CD14-positive monocyte (primary cell): ENCODE measurements at regions not wholly inside any gene's neighbourhood (a gene's known extent, or its start where the extent isn't known, plus 50 kb on each side); places are given as distances from the start of the nearest gene placed in this dataset.

ENCODE experiments used
- DNase-seq, 3 donors: peaks; one replicate each; pipeline ENCODE4 v3.0.0-alpha.2; 2011 to 2022
- H2AFZ ChIP-seq: 2 replicates; pipeline ENCODE4 v1.6.0; 2012; ENCODE audit warnings: mild to moderate bottlenecking, low read depth, low read length, inconsistent platforms; ENCODE audit not compliant: insufficient read depth, poor library complexity, severe bottlenecking
- H3K27ac ChIP-seq, 2 donors: 1 replicate in 1 of 2; 2 replicates in 1 of 2; pipeline ENCODE4 v1.5.1; 2012 to 2013; ENCODE audit warnings: low read length in 2 of 2, control low read depth in 1 of 2, inconsistent platforms in 1 of 2, low read depth in 1 of 2, mild to moderate bottlenecking in 1 of 2
- H3K27me3 ChIP-seq, 2 donors: one replicate each; pipeline versions ENCODE4 v1.6.0 to v1.6.1; 2011 to 2013; ENCODE audit warnings: low read length in 2 of 2; ENCODE audit not compliant: control insufficient read depth in 2 of 2, insufficient read depth in 2 of 2
- H3K36me3 ChIP-seq, 2 donors: replicated peaks in 1 of 2; 1 replicate in 1 of 2; 2 replicates in 1 of 2; pipeline versions ENCODE4 v1.5.1 to v1.6.1; 2012 to 2013; ENCODE audit warnings: low read length in 2 of 2, control low read depth in 1 of 2, inconsistent platforms in 1 of 2, mild to moderate bottlenecking in 1 of 2; ENCODE audit not compliant: insufficient read depth in 2 of 2, control insufficient read depth in 1 of 2
- H3K4me1 ChIP-seq, 2 donors: 1 replicate in 1 of 2; 2 replicates in 1 of 2; pipeline versions ENCODE4 v1.5.1 to v1.6.1; 2012 to 2013; ENCODE audit warnings: low read length in 2 of 2, control low read depth in 1 of 2, inconsistent platforms in 1 of 2, mild to moderate bottlenecking in 1 of 2, moderate library complexity in 1 of 2; ENCODE audit not compliant: insufficient read depth in 2 of 2, control insufficient read depth in 1 of 2
- H3K4me2 ChIP-seq: replicated peaks from 2 replicates; pipeline ENCODE3; 2012; ENCODE audit warnings: low read length, moderate library complexity, mild to moderate bottlenecking; ENCODE audit not compliant: poor library complexity, severe bottlenecking; ENCODE audit errors: extremely low read depth
- H3K4me3 ChIP-seq, 3 experiments: fragments of 200-600 bp in 1 of 3; sonication (generic) in 1 of 3; replicated peaks in 1 of 3; 1 replicate in 2 of 3; 2 replicates in 1 of 3; pipeline ENCODE4 v1.5.1; 2011 to 2013; ENCODE audit warnings: low read length in 3 of 3, mild to moderate bottlenecking in 3 of 3, control low read depth in 2 of 3, low read depth in 2 of 3, inconsistent platforms in 1 of 3, moderate library complexity in 1 of 3
- H3K79me2 ChIP-seq: 2 replicates; pipeline ENCODE4 v1.6.0; 2012; ENCODE audit warnings: mild to moderate bottlenecking, control low read depth, inconsistent platforms, low read length, moderate library complexity; ENCODE audit not compliant: insufficient read depth
- H3K9ac ChIP-seq: 2 replicates; pipeline ENCODE4 v1.6.0; 2017; ENCODE audit warnings: low read length, mild to moderate bottlenecking; ENCODE audit not compliant: insufficient read depth, poor library complexity, severe bottlenecking
- H3K9me3 ChIP-seq, 2 donors: replicated peaks in 1 of 2; 1 replicate in 1 of 2; 2 replicates in 1 of 2; pipeline versions ENCODE4 v1.5.1 to v1.6.1; 2012 to 2013; ENCODE audit warnings: low read length in 2 of 2, control low read depth in 1 of 2; ENCODE audit not compliant: control insufficient read depth in 1 of 2, insufficient read depth in 1 of 2
- H4K20me1 ChIP-seq: 2 replicates; pipeline ENCODE4 v1.6.0; 2012; ENCODE audit warnings: mild to moderate bottlenecking, low read length, control low read depth, moderate library complexity; ENCODE audit not compliant: insufficient read depth
- H3K27ac Mint-ChIP-seq, 7 donors: one replicate each; pipeline ENCODE4 v1.8.0; 2020; ENCODE audit warnings: mild to moderate bottlenecking in 7 of 7, mixed read lengths in 7 of 7, moderate library complexity in 6 of 7, inconsistent platforms in 2 of 7
- H3K27me3 Mint-ChIP-seq, 3 donors: one replicate each; pipeline ENCODE4 v1.8.0; 2021 to 2022; ENCODE audit warnings: low read depth in 3 of 3, mild to moderate bottlenecking in 3 of 3, mixed read lengths in 3 of 3, moderate library complexity in 3 of 3, inconsistent platforms in 1 of 3
- H3K36me3 Mint-ChIP-seq, 2 donors: one replicate each; pipeline ENCODE4 v1.8.0; 2020; ENCODE audit warnings: mixed read lengths in 2 of 2, inconsistent platforms in 1 of 2, mild to moderate bottlenecking in 1 of 2
- H3K4me1 Mint-ChIP-seq: one replicate; pipeline ENCODE4 v1.8.0; 2020; ENCODE audit warnings: mild to moderate bottlenecking, mixed read lengths
- H3K4me3 Mint-ChIP-seq, 2 donors: one replicate each; pipeline ENCODE4 v1.8.0; 2020; ENCODE audit warnings: mild to moderate bottlenecking in 2 of 2, mixed read lengths in 2 of 2, moderate library complexity in 1 of 2
- H3K9me3 Mint-ChIP-seq, 7 donors: one replicate each; pipeline ENCODE4 v1.8.0; 2020 to 2022; ENCODE audit warnings: mixed read lengths in 7 of 7, mild to moderate bottlenecking in 6 of 7, moderate library complexity in 6 of 7, inconsistent platforms in 2 of 7
- CTCF ChIP-seq: fragments of 200-600 bp; IDR thresholded peaks from one replicate; pipeline ENCODE4 v1.8.0; 2022; ENCODE audit warnings: antibody characterized with exemption, mild to moderate bottlenecking
- WGBS: methylation state at CpG from one replicate; pipeline ENCODE4 v1.1.5; 2013; ENCODE audit warnings: missing lambda C conversion rate; ENCODE audit not compliant: insufficient coverage; 5-methylcytosine and 5-hydroxymethylcytosine counted together
- intact Hi-C, 2 donors: fragments of 100-400 bp; cut with micrococcal nuclease; formaldehyde crosslinking; loops; one replicate each; pipeline versions ENCODE4 v1.15.0 to v1.15.1; 2023

- Histone ChIP-seq H3K9ac (no peak overlapping the region), H3K9me3 (peaks cover under 1 to 4% of the 10 kb centered on the region in 2 donors), H3K36me3 (no peaks in the 10 kb centered on the region), H3K4me1 (no peaks in the 10 kb centered on the region), H3K79me2 (no peaks in the 10 kb centered on the region), H3K27ac (no peak overlapping the region), H4K20me1 (no peaks in the 10 kb centered on the region), H3K27me3 (no peaks in the 10 kb centered on the region), H3K4me2 (no peak overlapping the region), H3K4me3 (no peak overlapping the region), H2AFZ (no peak overlapping the region)
- Mint-ChIP-seq H3K36me3 (no peaks in the 10 kb centered on the region), H3K27me3 (no peaks in the 10 kb centered on the region), H3K4me3 (no peak overlapping the region), H3K9me3 (peaks cover 0 to 14% (median 6%) of the 10 kb centered on the region in 7 donors), H3K27ac (no peak overlapping the region), H3K4me1 (no peaks in the 10 kb centered on the region)
- no peak for TF ChIP-seq CTCF
- no CpG with 5 or more reads among the region's 4 CpGs for WGBS
- no peak for DNase-seq
- intact Hi-C loops: no loop called here
Observed at GRCh38 chr15:37361621-37362020, 261.3 kb upstream of the MEIS2 start.

GRCh38 chr15:37362414-37362813 lies 262.1 kb upstream of the MEIS2 start:
- H3K27me3 Mint-ChIP-seq: no peaks in the 10 kb centered on the region
- H3K4me2 ChIP-seq: no peak overlapping the region
- no peak for TF ChIP-seq CTCF

More at GRCh38 chr15:37362414-37362813, 262.1 kb upstream of the MEIS2 start:
- H3K27ac Mint-ChIP-seq: no peak overlapping the region
- H4K20me1 ChIP-seq: no peaks in the 10 kb centered on the region
- H3K4me3 ChIP-seq: no peak overlapping the region
- no peaks in the 10 kb centered on the region for H3K36me3 ChIP-seq
- H3K79me2 ChIP-seq: no peaks in the 10 kb centered on the region
- intact Hi-C loops: no loop called here
- no peak overlapping the region for H2AFZ ChIP-seq
- no peak overlapping the region for H3K9ac ChIP-seq
- H3K36me3 Mint-ChIP-seq: no peaks in the 10 kb centered on the region
- no peak for DNase-seq
- H3K9me3 Mint-ChIP-seq: peaks cover 0 to 14% (median 9%) of the 10 kb centered on the region in 7 donors
- H3K4me1 Mint-ChIP-seq: no peaks in the 10 kb centered on the region
- H3K4me3 Mint-ChIP-seq: no peak overlapping the region
- H3K4me1 ChIP-seq: no peaks in the 10 kb centered on the region
- peaks cover 3 to 4% of the 10 kb centered on the region in 2 donors for H3K9me3 ChIP-seq
- WGBS: no CpG with 5 or more reads among the region's 3 CpGs
- no peak overlapping the region for H3K27ac ChIP-seq
- no peaks in the 10 kb centered on the region for H3K27me3 ChIP-seq
